ENCODE measurements at regions not wholly inside any gene's neighbourhood (a gene's known extent, or its start where the extent isn't known, plus 50 kb on each side); places are given as distances from the start of the nearest gene placed in this dataset.

DNA sequence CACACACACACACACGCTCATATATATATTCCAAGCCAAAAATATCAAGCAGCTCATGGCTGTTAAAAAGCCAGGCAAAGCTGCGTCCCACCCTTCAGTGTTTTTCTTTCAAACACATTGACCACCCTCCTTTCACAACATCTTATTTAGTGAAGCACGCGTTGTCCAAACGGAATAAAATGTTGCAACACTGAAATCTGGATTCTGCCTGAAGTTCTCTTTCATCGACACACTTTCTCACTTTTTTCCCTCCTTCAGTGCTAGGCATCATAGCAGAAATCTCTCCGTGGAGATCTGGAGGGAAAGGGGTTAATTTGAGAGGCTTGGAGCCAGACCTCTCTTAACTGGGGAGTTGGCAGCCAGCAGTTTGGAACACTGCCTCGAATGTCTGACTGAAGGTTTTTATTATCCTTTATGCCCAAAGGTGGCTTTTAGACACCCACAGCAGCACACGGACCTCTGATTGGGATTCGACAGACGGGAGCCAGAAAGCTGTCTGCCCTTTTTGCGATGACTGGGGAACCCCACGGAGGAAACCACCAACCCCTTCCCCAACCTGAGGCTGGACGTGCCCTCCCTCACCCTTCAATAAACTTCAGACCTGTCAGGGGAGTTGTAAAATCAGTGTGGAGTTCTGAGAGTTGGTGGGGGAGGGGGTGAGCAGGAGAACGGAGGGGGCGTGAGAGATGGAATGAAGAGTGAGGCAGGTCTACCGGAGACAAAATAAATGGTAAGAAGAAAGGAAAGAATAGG is 833.6 kb upstream of the SOX9 start:
- FAIRE-seq = no peak
- CTCF ChIA-PET = interaction anchor here (0.6 kb wide), 1 partner anchor 147 kb away, joined by 3 read pairs; no protein-coding TSS in a partner anchor
- Histone ChIP-seq H3K27ac (no peak overlapping the region), H3K9me3 (no peaks in the 10 kb centered on the region), H3K4me1 (no peaks in the 10 kb centered on the region), H3K4me3 (no peak overlapping the region), H3K4me2 (0 out of 3 replicates have a peak overlapping the region, but pooled peaks have one; percentile 12)
- DNase-seq (ENCODE audit: low read depth in 1 of 2, low spot score in 1 of 2) = no peak
- TF ChIP-seq MYC (IDR thresholded peaks at IDR 0.05; ENCODE audit: borderline replicate concordance, low read length) = no peak
- no peak for TF ChIP-seq RARB (CRISPR knock-in tag; IDR thresholded peaks at IDR 0.05)
- TF ChIP-seq FOSB (CRISPR knock-in tag; IDR thresholded peaks at IDR 0.05) = no peak
- no peak for TF ChIP-seq KDM1A (IDR thresholded peaks at IDR 0.05; ENCODE audit: low read depth)
- no peak for TF ChIP-seq HEYL (CRISPR knock-in tag; IDR thresholded peaks at IDR 0.05)
- POLR2A ChIA-PET = no interaction called here
- no peak for ATAC-seq
- WGBS (ENCODE audit: missing lambda C conversion rate) = 36% methylated on average over 17 of the region's 17 CpGs

DNA sequence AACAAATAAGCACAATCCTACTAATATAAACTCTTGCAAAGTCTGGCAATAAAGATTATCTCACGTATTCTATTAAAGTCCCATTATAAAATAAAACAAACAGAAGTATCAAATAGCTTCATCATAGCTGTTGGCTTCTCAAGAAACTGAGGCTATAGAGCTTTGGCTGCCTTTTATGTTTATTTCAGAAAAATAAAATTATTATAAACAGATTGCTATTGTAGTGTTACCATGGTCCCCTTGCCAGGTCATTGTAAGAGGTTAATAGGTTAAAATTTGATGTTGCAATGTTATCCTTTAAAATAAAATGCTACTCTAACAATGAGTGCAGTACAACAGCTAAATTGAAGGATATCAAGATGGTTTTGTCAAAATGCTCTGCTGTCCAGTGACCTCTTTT is 828.8 kb upstream of the SOX9 start:
- TF ChIP-seq CHD2 (IDR thresholded peaks at IDR 0.05; ENCODE audit: low read length, partially characterized antibody) (no peak), JUNB (IDR thresholded peaks at IDR 0.05) (no peak), SREBF2 (IDR thresholded peaks at IDR 0.05) (no peak), EHF (CRISPR knock-in tag; IDR thresholded peaks at IDR 0.05) (no peak), GATA3 (IDR thresholded peaks at IDR 0.05; ENCODE audit: borderline replicate concordance) (no peak), CHD4 (IDR thresholded peaks at IDR 0.05; ENCODE audit: borderline replicate concordance) (no peak), FOXS1 (CRISPR knock-in tag; IDR thresholded peaks at IDR 0.05) (no peak), ZSCAN20 (CRISPR knock-in tag; IDR thresholded peaks at IDR 0.05) (no peak), HOXB5 (CRISPR knock-in tag; IDR thresholded peaks at IDR 0.05) (no peak)
- TF ChIP-seq, protein P1, sequence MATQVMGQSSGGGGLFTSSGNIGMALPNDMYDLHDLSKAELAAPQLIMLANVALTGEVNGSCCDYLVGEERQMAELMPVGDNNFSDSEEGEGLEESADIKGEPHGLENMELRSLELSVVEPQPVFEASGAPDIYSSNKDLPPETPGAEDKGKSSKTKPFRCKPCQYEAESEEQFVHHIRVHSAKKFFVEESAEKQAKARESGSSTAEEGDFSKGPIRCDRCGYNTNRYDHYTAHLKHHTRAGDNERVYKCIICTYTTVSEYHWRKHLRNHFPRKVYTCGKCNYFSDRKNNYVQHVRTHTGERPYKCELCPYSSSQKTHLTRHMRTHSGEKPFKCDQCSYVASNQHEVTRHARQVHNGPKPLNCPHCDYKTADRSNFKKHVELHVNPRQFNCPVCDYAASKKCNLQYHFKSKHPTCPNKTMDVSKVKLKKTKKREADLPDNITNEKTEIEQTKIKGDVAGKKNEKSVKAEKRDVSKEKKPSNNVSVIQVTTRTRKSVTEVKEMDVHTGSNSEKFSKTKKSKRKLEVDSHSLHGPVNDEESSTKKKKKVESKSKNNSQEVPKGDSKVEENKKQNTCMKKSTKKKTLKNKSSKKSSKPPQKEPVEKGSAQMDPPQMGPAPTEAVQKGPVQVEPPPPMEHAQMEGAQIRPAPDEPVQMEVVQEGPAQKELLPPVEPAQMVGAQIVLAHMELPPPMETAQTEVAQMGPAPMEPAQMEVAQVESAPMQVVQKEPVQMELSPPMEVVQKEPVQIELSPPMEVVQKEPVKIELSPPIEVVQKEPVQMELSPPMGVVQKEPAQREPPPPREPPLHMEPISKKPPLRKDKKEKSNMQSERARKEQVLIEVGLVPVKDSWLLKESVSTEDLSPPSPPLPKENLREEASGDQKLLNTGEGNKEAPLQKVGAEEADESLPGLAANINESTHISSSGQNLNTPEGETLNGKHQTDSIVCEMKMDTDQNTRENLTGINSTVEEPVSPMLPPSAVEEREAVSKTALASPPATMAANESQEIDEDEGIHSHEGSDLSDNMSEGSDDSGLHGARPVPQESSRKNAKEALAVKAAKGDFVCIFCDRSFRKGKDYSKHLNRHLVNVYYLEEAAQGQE (IDR thresholded peaks at IDR 0.05) = no peak
- TF ChIP-seq, protein P2, sequence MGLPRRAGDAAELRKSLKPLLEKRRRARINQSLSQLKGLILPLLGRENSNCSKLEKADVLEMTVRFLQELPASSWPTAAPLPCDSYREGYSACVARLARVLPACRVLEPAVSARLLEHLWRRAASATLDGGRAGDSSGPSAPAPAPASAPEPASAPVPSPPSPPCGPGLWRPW (IDR thresholded peaks at IDR 0.05) = no peak
- TF ChIP-seq, protein P3, sequence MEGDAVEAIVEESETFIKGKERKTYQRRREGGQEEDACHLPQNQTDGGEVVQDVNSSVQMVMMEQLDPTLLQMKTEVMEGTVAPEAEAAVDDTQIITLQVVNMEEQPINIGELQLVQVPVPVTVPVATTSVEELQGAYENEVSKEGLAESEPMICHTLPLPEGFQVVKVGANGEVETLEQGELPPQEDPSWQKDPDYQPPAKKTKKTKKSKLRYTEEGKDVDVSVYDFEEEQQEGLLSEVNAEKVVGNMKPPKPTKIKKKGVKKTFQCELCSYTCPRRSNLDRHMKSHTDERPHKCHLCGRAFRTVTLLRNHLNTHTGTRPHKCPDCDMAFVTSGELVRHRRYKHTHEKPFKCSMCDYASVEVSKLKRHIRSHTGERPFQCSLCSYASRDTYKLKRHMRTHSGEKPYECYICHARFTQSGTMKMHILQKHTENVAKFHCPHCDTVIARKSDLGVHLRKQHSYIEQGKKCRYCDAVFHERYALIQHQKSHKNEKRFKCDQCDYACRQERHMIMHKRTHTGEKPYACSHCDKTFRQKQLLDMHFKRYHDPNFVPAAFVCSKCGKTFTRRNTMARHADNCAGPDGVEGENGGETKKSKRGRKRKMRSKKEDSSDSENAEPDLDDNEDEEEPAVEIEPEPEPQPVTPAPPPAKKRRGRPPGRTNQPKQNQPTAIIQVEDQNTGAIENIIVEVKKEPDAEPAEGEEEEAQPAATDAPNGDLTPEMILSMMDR (IDR thresholded peaks at IDR 0.05) = no peak
- TF ChIP-seq, protein P4, sequence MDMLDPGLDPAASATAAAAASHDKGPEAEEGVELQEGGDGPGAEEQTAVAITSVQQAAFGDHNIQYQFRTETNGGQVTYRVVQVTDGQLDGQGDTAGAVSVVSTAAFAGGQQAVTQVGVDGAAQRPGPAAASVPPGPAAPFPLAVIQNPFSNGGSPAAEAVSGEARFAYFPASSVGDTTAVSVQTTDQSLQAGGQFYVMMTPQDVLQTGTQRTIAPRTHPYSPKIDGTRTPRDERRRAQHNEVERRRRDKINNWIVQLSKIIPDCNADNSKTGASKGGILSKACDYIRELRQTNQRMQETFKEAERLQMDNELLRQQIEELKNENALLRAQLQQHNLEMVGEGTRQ (IDR thresholded peaks at IDR 0.05) = no peak
- TF ChIP-seq, protein P5, sequence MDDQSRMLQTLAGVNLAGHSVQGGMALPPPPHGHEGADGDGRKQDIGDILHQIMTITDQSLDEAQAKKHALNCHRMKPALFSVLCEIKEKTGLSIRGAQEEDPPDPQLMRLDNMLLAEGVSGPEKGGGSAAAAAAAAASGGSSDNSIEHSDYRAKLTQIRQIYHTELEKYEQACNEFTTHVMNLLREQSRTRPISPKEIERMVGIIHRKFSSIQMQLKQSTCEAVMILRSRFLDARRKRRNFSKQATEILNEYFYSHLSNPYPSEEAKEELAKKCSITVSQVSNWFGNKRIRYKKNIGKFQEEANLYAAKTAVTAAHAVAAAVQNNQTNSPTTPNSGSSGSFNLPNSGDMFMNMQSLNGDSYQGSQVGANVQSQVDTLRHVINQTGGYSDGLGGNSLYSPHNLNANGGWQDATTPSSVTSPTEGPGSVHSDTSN (IDR thresholded peaks at IDR 0.05) = no peak
- Histone ChIP-seq H3K4me3 (no peak overlapping the region), H3K4me1 (no peaks in the 10 kb centered on the region), H3K27ac (no peak overlapping the region), H3K4me2 (no peak overlapping the region), H3K9me3 (no peaks in the 10 kb centered on the region)
- DNase-seq (ENCODE audit: low read depth in 1 of 2, low spot score in 1 of 2) = no peak
- FAIRE-seq = peak; percentile 39
- ChIA-PET CTCF (interaction anchor here (0.6 to 2.6 kb wide), 3 partner anchors 30 to 485 kb away, joined by 3 to 6 read pairs (median 4); no protein-coding TSS in a partner anchor), POLR2A (no interaction called here)
- WGBS (ENCODE audit: missing lambda C conversion rate) = 37% methylated on average over 1 of the region's 1 CpG
- ATAC-seq = no peak
